Neutrophil (primary cell): ENCODE measurements at regions not wholly inside any gene's neighbourhood (a gene's known extent, or its start where the extent isn't known, plus 50 kb on each side); places are given as distances from the start of the nearest gene placed in this dataset.

Source experiments
- H3K27ac ChIP-seq: fragments of 200-600 bp; sonication (generic); 2 replicates; pipeline ENCODE4 v1.5.1; 2016; ENCODE audit warnings: mild to moderate bottlenecking, moderate library complexity
- H3K27me3 ChIP-seq: fragments of 200-600 bp; sonication (generic); 2 replicates; pipeline ENCODE4 v1.6.0; 2016; ENCODE audit warnings: mild to moderate bottlenecking
- H3K36me3 ChIP-seq: fragments of 200-600 bp; sonication (generic); 2 replicates; pipeline ENCODE4 v1.5.1; 2017
- H3K4me1 ChIP-seq, 2 experiments: fragments of 200-600 bp in 1 of 2; sonication (generic) in 1 of 2; 1 replicate in 1 of 2; 2 replicates in 1 of 2; pipeline versions ENCODE4 v1.5.1 to v1.6.1; 2013 to 2016; ENCODE audit warnings: low read depth in 1 of 2, low read length in 1 of 2, mild to moderate bottlenecking in 1 of 2, moderate library complexity in 1 of 2; ENCODE audit not compliant: control insufficient read depth in 1 of 2, insufficient read depth in 1 of 2
- H3K4me3 ChIP-seq, 2 experiments: fragments of 200-600 bp in 1 of 2; sonication (generic) in 1 of 2; 1 replicate in 1 of 2; 2 replicates in 1 of 2; pipeline ENCODE4 v1.5.1; 2013 to 2016; ENCODE audit warnings: low read depth in 1 of 2, low read length in 1 of 2, mild to moderate bottlenecking in 1 of 2, moderate library complexity in 1 of 2
- H3K9me3 ChIP-seq: fragments of 200-600 bp; sonication (generic); 2 replicates; pipeline ENCODE4 v1.5.1; 2016
- TF ChIP-seq, protein P1 (sequence below): fragments of 200-600 bp; sonication (generic); IDR thresholded peaks from 2 replicates; pipeline ENCODE4 v1.5.1; 2016; ENCODE audit warnings: antibody characterized with exemption

DNA sequence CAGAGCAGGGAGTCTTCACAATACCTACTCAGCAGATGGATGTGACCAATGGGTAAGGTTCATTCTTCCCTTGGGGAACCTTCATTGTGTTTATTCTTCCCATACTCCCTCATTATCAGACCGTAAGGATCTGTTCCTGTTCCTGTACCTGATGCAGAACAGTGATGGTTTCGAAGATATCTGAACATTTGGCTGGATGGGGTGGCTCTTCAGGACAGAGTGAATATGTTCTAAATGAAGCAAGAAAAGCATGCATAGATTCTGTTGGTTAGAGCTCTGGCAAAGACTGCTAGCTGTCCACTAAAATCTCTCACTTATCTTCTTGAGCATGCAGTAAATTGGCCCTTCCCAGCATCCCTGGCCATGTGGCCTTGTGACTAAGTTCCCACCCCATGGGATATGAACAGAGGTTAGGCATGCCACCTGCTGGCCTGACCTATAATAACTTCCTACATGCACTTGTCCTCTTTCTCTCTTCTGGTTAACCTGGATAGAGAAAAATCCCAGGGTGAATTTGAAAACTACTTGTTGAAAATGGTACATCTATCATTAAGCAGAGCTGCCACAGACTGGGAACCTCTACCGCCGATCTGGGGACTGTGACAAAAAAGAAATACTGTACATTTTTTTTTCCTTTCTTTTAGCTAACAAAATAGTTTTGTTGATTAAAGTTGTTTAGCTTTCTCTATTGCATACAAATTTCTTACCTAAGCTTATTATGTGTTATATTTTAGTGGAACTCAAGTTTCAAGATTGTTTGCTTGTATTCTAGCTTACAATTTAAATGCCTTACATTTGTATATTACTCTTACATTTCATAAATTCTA is 60.0 kb upstream of the BANK1 start:
- no peaks in the 10 kb centered on the region for H3K27me3 ChIP-seq
- H3K9me3 ChIP-seq: no peaks in the 10 kb centered on the region
- no peaks in the 10 kb centered on the region for H3K36me3 ChIP-seq
- no peaks in the 10 kb centered on the region for H3K4me1 ChIP-seq
- H3K4me3 ChIP-seq: no peak overlapping the region
- H3K27ac ChIP-seq: no peak overlapping the region
- TF ChIP-seq, protein P1, sequence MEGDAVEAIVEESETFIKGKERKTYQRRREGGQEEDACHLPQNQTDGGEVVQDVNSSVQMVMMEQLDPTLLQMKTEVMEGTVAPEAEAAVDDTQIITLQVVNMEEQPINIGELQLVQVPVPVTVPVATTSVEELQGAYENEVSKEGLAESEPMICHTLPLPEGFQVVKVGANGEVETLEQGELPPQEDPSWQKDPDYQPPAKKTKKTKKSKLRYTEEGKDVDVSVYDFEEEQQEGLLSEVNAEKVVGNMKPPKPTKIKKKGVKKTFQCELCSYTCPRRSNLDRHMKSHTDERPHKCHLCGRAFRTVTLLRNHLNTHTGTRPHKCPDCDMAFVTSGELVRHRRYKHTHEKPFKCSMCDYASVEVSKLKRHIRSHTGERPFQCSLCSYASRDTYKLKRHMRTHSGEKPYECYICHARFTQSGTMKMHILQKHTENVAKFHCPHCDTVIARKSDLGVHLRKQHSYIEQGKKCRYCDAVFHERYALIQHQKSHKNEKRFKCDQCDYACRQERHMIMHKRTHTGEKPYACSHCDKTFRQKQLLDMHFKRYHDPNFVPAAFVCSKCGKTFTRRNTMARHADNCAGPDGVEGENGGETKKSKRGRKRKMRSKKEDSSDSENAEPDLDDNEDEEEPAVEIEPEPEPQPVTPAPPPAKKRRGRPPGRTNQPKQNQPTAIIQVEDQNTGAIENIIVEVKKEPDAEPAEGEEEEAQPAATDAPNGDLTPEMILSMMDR: peak; percentile 12

DNA sequence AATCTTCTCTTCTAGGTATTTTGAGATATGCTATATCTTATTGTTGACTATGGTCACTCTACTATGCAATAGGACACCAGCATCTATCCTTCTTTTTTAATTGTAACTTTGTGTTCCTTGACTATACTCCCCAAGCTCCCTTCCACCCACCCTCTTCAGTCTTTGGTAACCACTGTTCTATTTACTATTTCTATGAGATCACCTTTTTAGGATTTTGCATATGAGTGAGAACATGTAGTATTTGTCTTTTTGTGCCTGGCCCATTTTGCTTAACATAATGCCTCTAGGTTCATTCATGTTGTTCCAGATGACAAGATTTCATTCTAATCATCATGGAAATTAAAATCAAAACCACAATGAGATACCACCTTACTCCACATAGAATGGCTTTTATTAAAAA is 63.3 kb upstream of the BANK1 start:
- H3K27ac ChIP-seq: no peak overlapping the region
- H3K9me3 ChIP-seq: no peaks in the 10 kb centered on the region
- TF ChIP-seq, protein P1: no peak
- H3K27me3 ChIP-seq: no peaks in the 10 kb centered on the region
- no peaks in the 10 kb centered on the region for H3K36me3 ChIP-seq
- no peaks in the 10 kb centered on the region for H3K4me1 ChIP-seq
- no peak overlapping the region for H3K4me3 ChIP-seq

DNA sequence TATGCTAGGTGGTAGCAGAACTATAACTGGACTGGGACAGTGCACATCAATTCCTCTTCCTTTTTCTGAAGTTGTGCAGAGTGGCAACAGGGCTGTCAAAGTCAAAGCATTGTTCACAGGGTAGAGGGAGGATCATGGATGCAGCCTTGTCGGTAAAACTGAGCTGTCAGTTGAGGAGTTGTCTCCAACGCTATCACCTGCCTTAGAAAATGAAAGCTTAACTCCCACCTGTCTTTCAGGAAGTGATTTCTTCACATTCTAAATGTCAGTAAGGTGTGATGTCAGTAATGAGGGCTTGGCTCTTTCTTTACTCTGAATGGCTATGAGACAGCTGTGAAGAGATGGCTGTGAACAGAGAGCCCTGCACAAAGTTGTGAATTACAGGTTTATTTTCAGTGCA is 66.4 kb upstream of the BANK1 start:
- no peaks in the 10 kb centered on the region for H3K27me3 ChIP-seq
- TF ChIP-seq, protein P1: no peak
- no peaks in the 10 kb centered on the region for H3K36me3 ChIP-seq
- H3K4me3 ChIP-seq: no peak overlapping the region
- no peaks in the 10 kb centered on the region for H3K9me3 ChIP-seq
- H3K27ac ChIP-seq: no peak overlapping the region
- no peaks in the 10 kb centered on the region for H3K4me1 ChIP-seq

DNA sequence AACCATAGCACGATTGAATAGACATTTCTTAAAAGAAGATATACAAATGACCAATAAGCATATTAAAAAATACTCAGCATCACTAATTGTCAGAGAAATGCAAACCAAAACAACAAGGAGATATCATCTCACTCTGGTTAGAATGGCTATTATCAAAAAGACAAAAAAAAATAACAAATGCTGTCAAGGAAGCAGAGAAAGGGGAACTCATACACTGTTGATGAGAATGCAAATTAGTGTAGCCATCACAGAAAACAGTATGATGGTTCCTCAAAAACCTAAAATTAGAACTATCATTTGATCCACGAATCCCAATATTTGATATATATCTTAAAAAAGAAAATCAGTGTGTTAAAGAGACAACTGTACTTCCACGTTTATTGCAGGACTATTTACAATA is 71.7 kb upstream of the BANK1 start:
- no peaks in the 10 kb centered on the region for H3K36me3 ChIP-seq
- H3K4me1 ChIP-seq: no peaks in the 10 kb centered on the region
- H3K4me3 ChIP-seq: no peak overlapping the region
- TF ChIP-seq, protein P1: no peak
- H3K9me3 ChIP-seq: no peaks in the 10 kb centered on the region
- H3K27me3 ChIP-seq: no peaks in the 10 kb centered on the region
- no peak overlapping the region for H3K27ac ChIP-seq

DNA sequence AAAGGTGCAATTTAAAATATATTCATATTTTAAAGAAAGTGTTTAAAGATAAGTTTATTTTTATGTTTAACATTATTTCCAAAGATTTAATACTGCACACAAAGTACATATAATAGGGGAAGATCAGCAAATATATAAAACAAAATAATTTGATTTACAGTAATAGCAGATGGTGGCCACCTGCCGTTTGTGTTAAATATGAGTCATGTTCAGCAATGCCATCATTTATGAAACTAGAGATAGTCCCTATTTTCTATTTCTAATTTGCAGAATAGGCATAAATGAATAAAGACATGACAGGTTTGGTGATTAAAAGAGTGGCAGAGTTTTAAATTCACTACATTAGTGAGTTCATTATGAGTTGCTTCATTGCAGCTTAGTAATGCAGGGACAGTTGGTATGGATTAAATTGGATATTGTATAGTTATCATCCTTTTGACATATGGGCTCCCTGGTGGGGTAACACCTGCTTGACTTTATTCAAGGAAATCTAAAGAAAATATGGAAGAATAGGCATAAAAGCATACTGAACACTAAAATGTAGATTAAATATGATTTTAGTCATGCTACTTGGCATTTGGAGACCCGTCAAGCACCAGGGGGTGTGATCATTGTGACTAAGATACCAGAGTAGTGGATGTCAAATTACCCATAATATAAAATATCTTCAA is 78.8 kb upstream of the BANK1 start:
- no peaks in the 10 kb centered on the region for H3K9me3 ChIP-seq
- H3K4me3 ChIP-seq: no peak overlapping the region
- no peak overlapping the region for H3K27ac ChIP-seq
- TF ChIP-seq, protein P1: no peak
- peaks cover 0 to 3% of the 10 kb centered on the region in 2 experiments for H3K4me1 ChIP-seq
- no peaks in the 10 kb centered on the region for H3K36me3 ChIP-seq
- H3K27me3 ChIP-seq: no peaks in the 10 kb centered on the region
